Activated T-cell treated with anti-CD3 and anti-CD28 coated beads for 48 hours (primary cell): ENCODE measurements at regions not wholly inside any gene's neighbourhood (a gene's known extent, or its start where the extent isn't known, plus 50 kb on each side); places are given as distances from the start of the nearest gene placed in this dataset.

Experiments used
- DNase-seq: peaks from one replicate; pipeline ENCODE4 v3.0.0-alpha.2; 2020; ENCODE audit warnings: low read depth

DNA sequence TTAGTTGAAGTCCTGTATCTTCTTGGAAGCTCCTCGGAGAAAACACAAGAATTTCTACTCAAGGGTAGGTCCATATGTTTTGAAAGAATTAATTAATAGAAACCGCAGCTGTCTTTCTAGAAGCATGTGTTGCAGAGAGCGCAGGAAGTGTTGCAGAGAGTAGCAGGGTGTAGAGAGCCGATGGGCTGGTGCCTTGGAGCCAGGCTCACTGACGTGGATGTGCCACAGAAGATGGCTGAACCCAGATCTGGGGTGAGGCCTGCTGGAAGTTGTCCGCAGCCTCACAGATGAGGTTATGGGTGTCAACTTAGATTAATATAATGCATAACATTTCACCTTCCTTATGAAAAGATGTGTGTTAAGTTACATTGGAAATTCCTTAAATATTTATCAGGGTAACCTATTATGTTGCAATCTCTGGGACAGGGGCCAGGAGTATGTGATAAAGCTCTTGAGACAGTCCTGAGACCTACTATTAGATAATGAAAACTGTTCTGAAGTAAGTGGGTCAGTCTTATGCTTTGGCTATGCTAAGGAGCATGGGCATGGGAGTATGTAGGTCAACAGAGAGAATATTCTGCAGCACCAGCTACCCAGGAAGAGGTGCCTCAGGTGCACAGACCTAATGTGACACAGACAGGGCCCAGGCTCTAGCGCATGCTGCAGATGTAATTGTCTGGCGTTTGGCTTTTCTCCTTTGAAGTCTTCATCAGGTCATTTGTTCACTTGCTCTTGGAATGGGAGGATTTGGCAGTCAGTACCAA, 973.3 kb downstream of the BCL11B start:
- DNase-seq: no peak

DNA sequence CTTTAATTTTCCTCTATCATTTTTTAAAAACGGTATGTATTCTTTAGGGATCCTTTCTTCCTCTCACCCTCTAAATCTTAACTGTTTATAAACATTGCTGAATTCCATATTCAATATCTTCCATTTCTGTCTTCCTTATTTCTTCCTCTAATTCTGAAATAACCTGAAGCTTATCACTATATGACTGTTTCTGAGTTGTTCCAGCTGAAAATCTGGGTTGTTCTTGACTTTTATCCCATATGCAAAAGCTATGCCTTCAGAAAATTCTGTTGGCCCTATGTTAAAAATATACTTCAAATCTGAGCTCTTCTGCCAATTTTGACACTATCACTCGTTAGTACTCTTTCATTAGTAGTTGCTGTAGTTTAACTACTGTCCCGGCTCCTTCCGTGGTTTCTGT, 970.3 kb downstream of the BCL11B start:
- DNase-seq: no peak

DNA sequence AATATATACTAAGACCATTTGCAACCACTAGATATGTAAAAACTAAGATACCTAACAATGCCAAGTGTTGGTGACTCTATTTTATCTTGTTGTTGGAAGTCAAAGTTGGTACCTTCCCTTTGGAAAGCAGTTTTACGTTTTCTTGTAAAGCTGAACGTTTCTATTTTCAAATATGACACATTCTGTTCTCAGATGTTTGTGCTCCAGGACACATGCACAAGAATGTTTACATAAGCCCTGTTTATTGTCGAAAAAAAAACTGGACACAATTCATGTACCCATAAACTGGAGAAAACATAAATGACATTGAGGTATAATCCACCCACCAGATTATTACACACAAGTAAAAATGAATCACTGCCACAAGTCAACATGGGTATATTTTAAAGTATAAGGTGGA, 967.4 kb downstream of the BCL11B start:
- no peak for DNase-seq

GRCh38 chr14:98309591-98309990, 962.4 kb downstream of the BCL11B start:
- no peak for DNase-seq

- no peak for DNase-seq
Measured at GRCh38 chr14:98312006-98312405, 960.0 kb downstream of the BCL11B start.

- no peak for DNase-seq
Measured at GRCh38 chr14:98321841-98322240, 950.2 kb downstream of the BCL11B start.

- no peak for DNase-seq
Measured at GRCh38 chr14:98323836-98324235, 948.2 kb downstream of the BCL11B start.

DNA sequence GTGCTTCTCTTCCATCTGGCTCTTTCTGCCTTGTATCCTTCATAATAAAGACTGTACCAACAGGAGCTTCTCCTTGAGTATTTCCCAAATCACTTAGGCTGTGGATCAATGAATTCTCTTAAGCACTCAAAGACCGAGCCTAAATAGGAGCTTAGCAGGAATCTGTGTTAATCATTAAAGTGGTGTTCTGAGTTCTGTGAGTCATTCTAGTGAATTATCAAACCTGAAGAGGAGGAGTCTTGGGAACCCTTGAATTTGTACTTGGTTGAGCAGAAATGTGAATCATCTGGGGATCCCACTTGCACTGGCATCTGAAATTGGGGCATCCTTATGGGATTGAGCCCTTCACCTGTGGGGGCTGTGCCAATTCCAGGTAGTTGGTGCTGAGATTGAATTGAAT, 946.2 kb downstream of the BCL11B start:
- DNase-seq: no peak

GRCh38 chr14:98328496-98328895, 943.5 kb downstream of the BCL11B start:
- DNase-seq: no peak

DNA sequence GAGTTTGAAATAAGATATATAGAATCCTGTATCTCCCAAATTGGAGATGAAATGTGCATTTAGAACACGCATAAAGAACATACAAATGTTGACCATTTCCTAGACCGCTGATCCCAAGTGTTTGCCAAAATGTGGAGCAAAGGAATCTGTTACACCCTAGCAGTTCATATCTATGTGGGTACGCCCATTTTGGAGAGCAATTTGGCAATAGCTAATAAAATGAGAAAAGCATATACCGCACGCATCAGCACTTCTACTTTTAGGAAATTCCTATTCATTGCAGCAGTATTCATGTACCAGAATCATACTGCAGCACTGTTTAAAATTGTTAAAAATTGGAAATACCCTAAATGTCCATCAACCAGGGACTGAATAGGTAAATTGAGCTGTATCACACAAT, 937.8 kb downstream of the BCL11B start:
- DNase-seq: no peak

DNA sequence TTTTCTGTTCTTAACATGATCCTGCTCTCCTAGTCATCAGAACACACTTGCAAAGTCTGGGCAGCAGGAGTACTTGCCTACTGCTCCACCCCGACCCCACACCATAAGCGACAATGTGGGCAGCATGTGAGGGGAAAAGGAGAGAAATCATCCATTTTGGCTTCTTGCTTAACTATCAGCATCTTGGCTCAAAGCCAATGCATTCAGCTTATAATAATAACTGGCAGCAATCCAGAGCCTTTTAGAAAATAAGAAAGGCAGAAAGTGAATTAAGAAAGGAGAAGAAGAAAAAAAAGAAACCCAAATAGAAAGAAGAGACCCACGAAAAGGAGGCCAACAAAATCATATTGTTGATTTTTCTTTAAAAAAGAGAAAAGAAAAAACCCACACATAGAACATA, 930.8 kb downstream of the BCL11B start:
- no peak for DNase-seq

GRCh38 chr14:98345161-98345560, 926.8 kb downstream of the BCL11B start:
- no peak for DNase-seq

GRCh38 chr14:98347686-98348085, 924.3 kb downstream of the BCL11B start:
- DNase-seq: no peak

- no peak for DNase-seq
Measured at GRCh38 chr14:98348505-98348904, 923.5 kb downstream of the BCL11B start.

- DNase-seq: no peak
Measured at GRCh38 chr14:98350213-98350612, 921.8 kb downstream of the BCL11B start.

DNA sequence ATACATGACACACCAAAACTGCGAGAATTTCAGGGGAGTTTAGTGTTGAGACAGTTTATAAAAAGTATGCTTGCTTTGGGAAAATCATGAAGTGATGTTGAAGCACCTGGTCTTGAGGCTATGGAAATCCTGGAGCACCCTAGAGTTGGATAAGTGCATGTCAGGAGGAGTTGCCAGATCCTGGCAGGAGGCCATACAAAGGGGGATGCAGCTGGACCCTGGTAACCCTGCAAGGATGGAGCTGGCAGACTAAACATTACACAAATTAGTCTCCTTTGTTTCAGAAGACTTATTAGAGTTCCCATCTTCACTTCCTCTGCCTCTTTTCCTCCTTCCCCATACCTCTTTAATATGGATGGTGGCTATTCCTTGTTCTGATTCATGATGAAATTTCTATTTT, 907.0 kb downstream of the BCL11B start:
- no peak for DNase-seq

DNA sequence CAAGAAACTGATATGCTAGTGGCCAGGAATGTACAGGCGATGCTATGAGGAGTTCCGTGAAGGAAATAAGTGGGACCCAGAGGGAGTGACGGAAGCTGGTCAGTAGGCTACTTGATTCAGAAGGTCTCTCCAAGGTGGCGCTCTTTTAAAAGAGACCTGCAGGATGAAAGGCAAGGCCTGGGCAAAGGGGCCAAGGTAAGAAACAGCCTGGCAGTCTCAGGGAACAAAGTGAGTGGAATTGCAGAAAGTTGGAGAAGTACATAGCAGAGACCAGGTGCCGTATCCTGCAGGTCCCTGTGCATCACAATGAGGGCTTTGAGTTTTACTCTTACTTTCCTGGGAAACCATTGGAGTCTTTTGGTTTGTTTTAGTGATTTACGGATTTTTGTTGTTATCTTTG, 905.6 kb downstream of the BCL11B start:
- no peak for DNase-seq

- no peak for DNase-seq
Measured at GRCh38 chr14:98368221-98368620, 903.8 kb downstream of the BCL11B start.

GRCh38 chr14:98368916-98369315, 903.1 kb downstream of the BCL11B start:
- DNase-seq: no peak

- no peak for DNase-seq
Measured at GRCh38 chr14:98369344-98369743, 902.7 kb downstream of the BCL11B start.

GRCh38 chr14:98370352-98370751, 901.6 kb downstream of the BCL11B start:
- DNase-seq: no peak

DNA sequence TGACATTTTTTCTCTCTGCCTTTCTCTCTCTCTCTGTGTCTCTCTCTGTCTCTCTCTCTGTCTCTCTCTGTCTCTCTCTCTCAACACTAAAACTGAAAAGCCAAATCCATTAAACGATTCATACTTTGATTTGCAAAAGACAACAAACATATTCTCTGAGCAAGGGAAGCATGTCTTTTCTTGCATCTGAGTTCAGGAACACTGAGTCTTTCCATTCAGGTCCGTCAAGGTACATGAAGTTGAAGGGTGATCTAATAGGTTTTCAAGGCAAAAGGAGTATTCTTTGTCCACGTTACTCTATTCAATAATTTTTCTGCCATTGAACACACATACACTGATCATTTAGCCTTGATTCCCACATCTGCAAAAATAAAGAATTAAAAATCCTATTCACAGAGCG, 900.9 kb downstream of the BCL11B start:
- DNase-seq: no peak

DNA sequence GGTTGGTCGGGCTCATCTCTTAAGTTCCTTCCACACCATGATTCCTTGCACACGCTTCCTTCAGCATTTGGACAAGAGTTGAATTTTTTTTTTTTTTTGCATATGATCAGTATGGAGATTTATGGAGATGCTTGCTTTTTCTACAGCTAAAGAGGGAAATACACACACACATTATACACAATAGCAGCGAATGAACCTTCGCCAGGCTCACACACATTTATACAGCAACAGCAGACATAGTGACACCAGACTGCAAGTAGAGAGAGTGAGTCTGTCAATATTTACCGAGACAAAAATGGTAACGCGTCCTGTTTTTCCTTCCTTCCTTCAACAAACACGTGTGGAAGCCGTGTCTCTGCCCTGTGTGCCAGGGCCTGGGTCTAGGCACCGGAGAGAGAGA, 897.9 kb downstream of the BCL11B start:
- no peak for DNase-seq

DNA sequence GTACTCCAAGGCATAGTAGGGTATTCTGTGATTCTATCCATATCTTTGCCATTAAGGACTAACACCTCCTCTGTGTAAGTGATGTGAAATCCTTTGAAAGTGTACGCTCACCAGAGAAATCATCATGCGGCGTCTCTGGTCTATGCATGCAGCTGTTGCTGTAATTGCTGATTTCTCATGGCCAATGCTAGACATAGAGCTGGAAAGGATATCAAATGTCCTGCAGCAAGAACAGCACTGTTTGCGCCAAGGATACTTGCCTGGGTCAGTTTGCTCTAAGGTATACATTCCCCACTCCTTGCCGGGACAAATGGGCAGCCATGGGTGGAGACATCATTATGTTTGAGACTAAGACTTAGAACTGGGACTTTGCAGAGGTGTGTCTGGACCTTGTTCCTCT, 896.4 kb downstream of the BCL11B start:
- DNase-seq: no peak

DNA sequence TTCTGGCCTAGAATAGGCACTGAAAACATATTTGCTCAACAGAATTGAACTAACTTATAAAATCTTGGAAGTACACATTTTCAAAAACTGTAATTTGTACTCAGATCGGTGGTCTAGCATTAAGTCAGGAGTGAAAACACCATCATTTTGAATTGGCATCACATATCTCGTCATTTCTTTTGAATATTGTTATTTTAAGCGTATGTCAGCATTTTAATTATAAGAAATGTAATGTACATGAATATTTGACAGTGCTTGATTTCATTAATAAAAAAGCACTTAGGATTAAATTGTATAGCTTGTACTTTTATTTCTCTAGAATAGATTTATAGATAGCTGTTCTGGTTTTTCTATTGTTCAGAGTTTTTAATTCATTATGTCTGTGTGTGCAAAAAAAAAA, 892.2 kb downstream of the BCL11B start:
- DNase-seq: no peak
